GM20000 (cell line): ENCODE measurements at regions not wholly inside any gene's neighbourhood (a gene's known extent, or its start where the extent isn't known, plus 50 kb on each side); places are given as distances from the start of the nearest gene placed in this dataset.

Source experiments
- DNase-seq: peaks from one replicate; pipeline ENCODE4 v3.0.0; 2012; ENCODE audit warnings: low spot score
- TF ChIP-seq, protein P1 (sequence below): IDR thresholded peaks from 2 replicates; pipeline ENCODE4 v1.5.1; 2012; ENCODE audit warnings: mild to moderate bottlenecking, control low read depth; ENCODE audit errors: extremely low read depth, missing control alignments

DNA sequence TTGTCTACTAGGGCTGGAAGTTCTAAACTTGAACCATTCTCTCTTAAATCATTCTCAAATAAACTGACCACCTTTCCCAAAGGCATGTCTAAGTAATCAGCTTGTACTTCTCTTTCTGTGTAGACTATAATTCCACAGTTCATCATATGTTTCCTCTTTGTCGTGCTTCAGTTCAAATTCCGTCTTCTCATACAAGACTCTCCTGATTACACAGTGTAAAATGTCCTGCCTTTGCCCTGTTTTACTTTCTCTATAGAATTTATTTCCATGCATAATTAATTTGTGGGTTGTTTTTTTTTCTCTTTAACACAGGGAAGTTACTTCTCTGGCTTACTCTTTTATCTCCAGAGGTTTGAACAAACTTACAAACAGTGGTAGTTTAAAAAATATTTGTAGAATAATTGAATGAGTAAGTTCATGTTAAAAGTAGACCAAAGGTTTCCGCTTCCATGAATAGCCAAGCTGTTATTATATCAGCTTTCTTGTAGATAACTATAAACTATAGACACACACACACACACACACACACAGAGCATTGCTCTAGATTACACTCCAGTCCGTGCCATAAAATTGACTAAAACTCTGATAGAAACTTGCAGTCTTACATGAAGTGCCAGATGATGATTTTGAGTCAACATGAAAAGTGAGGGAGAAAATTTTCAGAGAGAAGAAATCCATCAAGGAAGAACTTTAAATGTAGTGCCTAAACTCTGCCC lies 119.0 kb downstream of the SUCNR1 start:
- TF ChIP-seq, protein P1, sequence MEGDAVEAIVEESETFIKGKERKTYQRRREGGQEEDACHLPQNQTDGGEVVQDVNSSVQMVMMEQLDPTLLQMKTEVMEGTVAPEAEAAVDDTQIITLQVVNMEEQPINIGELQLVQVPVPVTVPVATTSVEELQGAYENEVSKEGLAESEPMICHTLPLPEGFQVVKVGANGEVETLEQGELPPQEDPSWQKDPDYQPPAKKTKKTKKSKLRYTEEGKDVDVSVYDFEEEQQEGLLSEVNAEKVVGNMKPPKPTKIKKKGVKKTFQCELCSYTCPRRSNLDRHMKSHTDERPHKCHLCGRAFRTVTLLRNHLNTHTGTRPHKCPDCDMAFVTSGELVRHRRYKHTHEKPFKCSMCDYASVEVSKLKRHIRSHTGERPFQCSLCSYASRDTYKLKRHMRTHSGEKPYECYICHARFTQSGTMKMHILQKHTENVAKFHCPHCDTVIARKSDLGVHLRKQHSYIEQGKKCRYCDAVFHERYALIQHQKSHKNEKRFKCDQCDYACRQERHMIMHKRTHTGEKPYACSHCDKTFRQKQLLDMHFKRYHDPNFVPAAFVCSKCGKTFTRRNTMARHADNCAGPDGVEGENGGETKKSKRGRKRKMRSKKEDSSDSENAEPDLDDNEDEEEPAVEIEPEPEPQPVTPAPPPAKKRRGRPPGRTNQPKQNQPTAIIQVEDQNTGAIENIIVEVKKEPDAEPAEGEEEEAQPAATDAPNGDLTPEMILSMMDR = no peak
- DNase-seq = no peak

DNA sequence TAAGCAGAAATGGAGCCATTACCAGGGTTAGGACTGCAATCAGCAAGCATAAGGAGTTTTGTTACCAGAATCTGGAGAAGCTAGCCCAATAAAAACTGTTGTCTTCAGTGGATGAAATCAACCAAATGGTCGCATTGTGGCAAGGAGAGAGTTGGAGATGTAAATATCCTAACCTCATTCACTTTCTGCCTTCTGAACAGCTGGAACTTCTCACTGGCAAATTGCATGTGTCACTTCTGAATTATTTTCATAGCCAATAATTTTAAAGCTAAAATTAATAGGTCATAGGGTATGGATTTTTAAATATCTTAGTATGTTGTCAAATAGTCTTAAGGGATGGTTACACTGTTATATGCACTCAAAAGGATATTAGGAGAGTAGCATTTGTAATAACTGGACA lies 121.6 kb downstream of the SUCNR1 start:
- no peak for DNase-seq
- TF ChIP-seq, protein P1 = no peak

DNA sequence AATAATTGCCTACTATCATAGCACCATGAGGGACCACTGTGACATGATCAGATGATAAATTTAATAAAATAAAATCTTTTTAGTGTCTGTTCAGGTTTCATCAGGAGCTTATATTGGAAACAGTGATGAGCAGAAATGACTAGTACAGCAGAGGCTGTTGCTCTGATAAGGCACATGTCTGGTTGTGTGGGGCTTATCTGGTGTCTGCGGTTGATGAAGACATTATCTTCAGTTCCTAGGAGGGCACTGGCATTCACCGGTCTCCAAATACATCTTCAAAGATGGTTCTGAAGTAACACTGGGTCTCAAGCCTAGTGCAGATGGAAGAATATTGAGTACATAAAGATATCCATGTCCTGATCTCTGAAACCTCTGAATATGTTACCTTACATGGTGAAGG lies 125.3 kb downstream of the SUCNR1 start:
- TF ChIP-seq, protein P1 = no peak
- no peak for DNase-seq

DNA sequence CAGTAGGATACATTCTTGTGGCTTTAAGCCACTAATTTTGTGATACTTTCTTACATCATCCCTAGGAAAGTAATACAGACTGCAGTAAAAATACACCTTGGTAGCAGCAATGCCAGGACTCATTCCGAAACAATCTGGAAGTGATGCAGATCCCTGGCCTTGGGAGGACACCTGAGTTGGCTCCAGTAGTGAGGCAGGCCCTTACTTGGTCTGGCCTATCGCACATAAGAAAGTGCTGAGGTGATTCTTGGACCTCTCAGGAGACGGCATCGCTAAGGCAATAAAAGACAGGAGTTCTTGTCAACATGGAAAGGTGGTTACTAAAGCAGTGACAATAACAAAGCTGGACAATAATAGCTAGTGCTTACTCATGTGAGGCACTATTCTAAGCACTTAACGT lies 126.5 kb downstream of the SUCNR1 start:
- TF ChIP-seq, protein P1 = no peak
- DNase-seq = no peak

DNA sequence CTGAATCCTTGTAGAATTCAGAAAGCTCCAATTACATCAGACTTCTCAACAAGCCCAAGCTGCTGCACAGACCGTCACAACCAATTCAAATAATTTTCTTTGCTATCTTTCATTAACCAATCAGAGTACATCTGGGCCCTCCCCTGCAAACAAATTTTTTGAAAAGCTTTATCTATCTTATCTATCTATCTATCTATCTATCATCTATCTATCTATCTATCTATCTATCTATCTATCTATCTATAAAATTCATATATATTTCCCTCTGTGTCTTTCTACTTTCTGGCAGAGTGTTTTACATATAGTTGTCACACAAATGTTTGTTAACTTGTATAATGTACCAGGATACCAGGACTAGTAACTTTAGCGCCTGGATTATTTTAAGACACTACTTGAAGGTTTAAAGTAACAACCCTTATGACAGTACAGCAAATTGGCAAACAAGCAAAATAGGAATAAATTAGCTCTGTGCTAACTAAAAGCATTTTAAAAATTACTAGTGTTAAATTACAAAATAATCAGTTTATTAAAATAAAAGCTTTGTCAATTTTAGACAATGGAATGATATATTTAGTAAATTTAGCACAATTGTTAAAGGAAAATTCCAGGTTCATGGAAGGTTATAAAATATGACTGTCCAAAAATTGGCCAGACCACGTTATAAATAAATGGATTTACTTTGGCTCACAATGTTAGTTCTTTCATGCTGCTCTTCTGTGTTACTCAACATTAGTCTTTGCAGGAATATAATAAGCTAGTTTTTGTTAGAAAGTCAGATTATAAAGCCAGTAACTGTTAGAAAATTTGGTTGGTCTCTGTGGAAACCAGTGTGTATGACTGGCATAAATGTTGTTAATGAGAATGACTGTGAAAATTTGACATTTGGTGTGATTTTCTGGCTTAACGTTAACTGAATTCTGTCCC lies 138.6 kb downstream of the SUCNR1 start:
- TF ChIP-seq, protein P1 = no peak

DNA sequence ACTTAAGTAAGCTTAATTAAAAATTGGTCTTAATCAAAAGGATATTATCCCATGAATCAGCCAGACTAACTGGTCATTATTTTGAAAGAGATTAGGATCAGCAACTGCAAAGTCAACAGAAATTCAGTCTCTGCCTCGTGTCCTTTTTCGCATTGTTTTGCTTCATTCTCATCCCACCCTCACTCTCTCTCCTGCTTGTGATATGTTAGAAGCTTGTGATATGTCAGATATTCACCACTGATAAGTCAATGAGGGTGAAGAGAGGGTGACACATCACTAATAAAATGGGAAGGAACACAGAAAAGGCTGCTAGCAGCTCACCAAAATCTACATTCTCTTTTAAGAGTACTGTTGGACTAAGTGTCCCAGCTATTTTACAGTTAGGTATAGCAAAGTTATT lies 146.1 kb downstream of the SUCNR1 start:
- TF ChIP-seq, protein P1 = no peak
- DNase-seq = no peak

More for the DNA sequence above, 138.6 kb downstream of the SUCNR1 start:
- DNase-seq = no peak

DNA sequence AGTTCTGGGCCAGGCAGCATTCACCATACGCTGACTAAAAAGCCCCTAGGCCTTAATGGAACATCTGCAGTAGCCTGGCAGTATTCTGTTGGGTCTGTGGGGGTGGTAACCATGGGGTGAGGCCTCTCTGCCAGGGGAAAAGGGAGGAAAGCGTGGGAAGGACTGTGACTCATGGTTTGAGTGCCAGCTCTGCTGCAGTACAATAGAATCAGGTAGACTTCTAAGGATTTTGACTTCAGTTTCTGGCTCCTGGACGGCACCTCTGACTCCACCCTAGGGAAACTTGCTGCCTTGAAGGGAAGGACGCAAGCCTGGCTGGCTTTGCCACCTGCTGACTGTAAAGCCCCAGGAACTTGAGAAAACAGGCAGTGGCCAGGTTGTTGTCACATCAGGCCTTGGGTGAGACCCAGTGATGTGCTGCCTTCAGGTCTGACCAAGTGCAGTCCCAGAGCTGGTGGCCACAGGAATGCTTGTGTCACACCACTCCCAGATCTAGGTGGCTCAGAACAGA lies 148.6 kb downstream of the SUCNR1 start:
- TF ChIP-seq, protein P1 = no peak
- DNase-seq = no peak
